LNCAP (cell line): ENCODE measurements at regions not wholly inside any gene's neighbourhood (a gene's known extent, or its start where the extent isn't known, plus 50 kb on each side); places are given as distances from the start of the nearest gene placed in this dataset.

Experiments used
- TF ChIP-seq, protein P1 (sequence below): fragments of 450-650 bp; IDR thresholded peaks from 2 replicates; pipeline ENCODE4 v1.5.1; 2017; ENCODE audit warnings: mild to moderate bottlenecking

DNA sequence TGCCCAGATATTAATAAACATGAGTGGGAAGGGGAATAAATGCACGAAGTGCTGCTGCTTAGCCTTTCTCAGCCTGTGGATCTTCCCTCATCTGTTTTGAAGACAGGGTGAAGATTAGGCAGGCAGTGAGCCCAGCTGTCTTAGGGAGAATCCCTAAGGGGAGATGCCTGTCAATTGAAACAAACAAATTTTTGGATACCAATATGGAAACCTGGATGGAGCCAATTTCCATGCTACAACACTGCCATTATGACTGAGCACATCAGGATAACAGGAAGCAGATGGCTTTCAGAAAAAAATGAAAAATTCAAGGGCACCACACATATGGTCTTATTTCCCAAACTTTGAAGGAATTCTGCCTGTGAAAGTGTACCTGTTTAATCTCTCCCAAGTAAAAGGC, 80.3 kb downstream of the HMHB1 start:
- TF ChIP-seq, protein P1, sequence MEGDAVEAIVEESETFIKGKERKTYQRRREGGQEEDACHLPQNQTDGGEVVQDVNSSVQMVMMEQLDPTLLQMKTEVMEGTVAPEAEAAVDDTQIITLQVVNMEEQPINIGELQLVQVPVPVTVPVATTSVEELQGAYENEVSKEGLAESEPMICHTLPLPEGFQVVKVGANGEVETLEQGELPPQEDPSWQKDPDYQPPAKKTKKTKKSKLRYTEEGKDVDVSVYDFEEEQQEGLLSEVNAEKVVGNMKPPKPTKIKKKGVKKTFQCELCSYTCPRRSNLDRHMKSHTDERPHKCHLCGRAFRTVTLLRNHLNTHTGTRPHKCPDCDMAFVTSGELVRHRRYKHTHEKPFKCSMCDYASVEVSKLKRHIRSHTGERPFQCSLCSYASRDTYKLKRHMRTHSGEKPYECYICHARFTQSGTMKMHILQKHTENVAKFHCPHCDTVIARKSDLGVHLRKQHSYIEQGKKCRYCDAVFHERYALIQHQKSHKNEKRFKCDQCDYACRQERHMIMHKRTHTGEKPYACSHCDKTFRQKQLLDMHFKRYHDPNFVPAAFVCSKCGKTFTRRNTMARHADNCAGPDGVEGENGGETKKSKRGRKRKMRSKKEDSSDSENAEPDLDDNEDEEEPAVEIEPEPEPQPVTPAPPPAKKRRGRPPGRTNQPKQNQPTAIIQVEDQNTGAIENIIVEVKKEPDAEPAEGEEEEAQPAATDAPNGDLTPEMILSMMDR, result no peak

DNA sequence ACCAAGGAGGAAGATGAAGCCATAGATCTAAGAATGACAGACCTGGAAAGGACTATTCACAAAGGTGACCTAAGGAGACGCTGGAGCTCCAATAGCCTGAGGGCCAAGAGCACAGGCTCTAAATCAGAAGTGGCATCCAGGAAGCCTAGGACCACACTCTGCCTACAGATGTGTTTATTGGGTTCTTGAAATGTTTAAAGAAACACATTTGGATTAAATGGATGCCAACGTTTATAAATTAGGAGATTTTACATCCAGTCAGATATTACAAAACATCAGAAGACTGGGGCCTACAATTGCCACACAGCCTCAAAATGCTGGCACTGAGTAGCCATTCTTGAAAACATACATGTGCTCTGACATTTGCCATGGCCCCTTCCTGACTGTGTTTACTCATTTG, 80.9 kb downstream of the HMHB1 start:
- TF ChIP-seq, protein P1, result no peak

DNA sequence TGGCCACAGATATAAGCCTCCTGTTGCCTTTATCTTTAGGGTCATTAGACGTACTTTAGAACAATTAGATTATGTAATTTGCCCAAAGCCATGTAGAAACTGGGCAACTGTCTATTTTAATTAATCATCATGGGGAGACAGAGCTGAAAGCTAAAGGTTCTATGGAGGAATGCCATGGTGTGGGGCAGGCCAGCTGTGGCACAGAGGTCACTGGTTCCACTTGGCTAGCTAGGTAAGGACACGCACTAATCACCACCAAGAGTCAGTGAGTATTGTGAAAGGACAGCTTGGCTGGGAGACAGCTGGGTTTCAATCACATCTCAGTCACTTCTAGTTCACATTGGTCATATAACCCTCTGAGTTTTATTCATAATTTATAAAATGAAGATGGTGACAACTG, 81.7 kb downstream of the HMHB1 start:
- TF ChIP-seq, protein P1, result no peak

DNA sequence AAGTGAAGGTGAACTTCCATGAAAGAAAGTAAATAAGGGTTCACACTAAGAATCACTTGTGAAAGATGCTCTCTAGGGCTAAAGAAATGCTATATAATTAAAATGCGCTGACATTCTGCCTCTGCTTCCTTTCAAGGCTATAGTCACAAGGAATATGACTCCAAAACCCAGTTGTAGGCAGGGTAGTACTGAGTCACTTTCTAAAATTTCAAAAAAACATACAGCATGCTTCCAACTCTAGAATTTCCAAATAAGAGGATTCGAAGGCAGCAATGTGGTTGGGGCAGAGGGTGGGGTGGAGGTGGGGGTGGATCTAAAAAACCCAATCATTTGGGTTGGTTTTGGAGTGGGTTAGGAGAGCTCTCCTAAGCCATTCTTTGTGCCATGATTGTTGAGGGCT, 84.6 kb downstream of the HMHB1 start:
- TF ChIP-seq, protein P1, result no peak

DNA sequence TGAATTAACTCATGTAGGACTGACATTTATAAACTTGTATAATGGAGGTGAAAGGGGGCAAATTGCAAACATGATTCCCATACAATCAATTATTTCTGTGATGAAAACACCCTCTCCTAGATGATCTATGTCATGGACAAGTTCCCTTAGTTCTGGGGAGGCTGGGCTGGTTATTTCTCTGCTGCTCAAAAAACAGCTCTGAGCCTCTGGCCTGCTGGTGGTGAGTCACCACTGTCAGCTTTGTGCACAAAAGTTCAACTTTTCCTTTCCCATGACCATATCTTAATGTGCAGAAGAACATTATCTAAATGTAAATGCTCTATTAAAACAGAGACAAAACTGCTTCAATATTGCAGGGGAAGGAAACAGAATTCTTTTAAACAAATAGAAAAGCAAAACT, 85.0 kb downstream of the HMHB1 start:
- TF ChIP-seq, protein P1, result no peak

DNA sequence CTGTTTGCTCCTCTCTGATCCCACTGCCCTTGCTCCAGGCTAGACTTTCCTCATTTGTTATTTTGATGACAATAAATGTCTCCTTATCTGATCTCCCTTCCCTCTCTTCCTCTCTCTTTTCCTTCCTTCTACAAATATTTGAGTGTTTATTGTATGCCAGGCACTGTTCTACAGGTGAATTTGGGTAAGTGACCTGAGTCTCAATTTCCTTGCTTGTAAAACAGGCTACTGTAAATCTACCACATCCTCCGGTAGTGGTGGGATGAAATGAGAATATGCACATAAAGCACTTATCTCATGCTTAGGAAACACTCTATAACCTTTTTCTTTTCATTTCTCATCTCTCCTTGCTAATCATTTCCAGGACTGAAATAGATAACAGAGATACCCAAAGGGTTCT, 86.4 kb downstream of the HMHB1 start:
- TF ChIP-seq, protein P1, result no peak

DNA sequence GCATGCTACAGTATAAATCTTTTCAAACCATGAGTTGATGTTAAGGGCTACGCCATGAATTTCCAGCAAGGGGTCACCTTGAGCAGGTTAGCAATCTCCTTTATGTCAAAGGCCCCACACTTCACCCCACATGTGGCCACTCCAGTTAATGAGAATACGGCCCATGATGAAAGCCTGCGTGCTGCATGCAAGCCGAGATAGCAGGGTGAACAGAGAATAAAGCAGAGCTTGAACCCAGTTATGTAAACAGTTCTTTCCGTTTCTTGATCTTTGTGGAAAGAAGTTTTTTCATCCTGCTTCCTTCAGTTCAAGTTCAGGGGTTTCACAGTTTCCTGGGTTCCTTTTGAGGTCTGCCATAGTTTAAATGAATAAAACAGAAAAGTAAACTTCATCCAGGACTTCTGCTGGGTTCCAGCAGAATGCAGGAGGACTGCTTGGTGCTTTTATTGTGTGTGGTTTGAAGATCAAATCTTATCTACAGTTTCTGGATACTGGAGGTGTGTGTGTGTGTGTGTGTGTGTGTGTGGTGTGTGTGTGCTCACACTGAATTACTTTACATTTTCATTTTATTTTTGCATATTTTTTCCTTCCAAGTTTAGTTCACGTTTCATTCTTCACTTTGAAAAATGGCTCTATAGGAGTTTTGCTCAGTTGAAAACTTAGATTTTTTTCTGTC, 87.1 kb downstream of the HMHB1 start:
- TF ChIP-seq, protein P1, result no peak

DNA sequence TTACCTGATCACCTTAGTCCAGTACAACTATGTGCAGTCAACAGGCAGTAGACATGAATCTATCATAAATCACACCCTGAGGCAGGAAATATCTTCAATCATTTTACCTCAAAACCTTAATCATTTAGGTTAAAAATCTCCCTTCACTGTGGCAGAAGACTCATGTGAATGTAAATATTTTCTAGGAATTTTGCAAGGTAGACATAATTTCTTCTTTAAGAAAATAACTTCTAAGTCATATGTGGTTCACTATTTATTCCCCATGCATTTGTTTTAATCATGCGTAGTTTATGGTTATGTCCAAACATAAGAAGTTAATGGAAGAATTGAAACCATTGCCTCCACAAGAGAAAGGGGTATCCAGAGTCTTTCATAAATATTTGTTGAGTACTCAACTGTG, 97.0 kb downstream of the HMHB1 start:
- TF ChIP-seq, protein P1, result no peak
